NB4 (cell line): ENCODE measurements at regions not wholly inside any gene's neighbourhood (a gene's known extent, or its start where the extent isn't known, plus 50 kb on each side); places are given as distances from the start of the nearest gene placed in this dataset.

ENCODE experiments used
- MYC ChIP-seq: IDR thresholded peaks from 2 replicates; pipeline ENCODE4 v1.6.1; 2011; ENCODE audit warnings: low read depth, low read length
- POLR2A ChIP-seq: IDR thresholded peaks from 2 replicates; pipeline ENCODE4 v1.6.1; 2011; ENCODE audit warnings: mild to moderate bottlenecking; ENCODE audit not compliant: insufficient read length; ENCODE audit errors: extremely low read depth
- TF ChIP-seq, protein P1 (sequence below): IDR thresholded peaks from one replicate; pipeline ENCODE4 v1.5.1; 2012; ENCODE audit warnings: low read depth, low read length

DNA sequence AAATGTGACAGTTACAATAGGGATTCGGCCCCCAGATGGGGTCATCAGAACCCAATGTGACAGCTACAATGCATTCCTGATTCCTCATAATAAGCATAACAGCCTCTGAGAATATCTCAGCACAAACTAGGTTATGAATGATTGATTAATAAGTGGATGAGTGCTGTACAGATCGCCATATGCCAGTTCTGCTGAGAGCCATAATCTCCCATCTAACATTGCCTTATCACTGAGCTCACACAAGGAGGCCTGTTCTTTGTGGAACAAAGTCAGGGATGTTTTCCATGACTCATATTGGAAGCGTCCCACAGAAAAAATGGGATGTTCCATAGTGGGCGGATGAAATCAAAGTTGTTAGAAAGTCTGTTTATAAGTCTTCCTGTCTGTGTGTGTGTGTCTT, 89.6 kb downstream of the KIF4B start:
- TF ChIP-seq, protein P1, sequence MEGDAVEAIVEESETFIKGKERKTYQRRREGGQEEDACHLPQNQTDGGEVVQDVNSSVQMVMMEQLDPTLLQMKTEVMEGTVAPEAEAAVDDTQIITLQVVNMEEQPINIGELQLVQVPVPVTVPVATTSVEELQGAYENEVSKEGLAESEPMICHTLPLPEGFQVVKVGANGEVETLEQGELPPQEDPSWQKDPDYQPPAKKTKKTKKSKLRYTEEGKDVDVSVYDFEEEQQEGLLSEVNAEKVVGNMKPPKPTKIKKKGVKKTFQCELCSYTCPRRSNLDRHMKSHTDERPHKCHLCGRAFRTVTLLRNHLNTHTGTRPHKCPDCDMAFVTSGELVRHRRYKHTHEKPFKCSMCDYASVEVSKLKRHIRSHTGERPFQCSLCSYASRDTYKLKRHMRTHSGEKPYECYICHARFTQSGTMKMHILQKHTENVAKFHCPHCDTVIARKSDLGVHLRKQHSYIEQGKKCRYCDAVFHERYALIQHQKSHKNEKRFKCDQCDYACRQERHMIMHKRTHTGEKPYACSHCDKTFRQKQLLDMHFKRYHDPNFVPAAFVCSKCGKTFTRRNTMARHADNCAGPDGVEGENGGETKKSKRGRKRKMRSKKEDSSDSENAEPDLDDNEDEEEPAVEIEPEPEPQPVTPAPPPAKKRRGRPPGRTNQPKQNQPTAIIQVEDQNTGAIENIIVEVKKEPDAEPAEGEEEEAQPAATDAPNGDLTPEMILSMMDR: no peak
- TF ChIP-seq POLR2A (no peak), MYC (no peak)
